C4-2B (cell line): ENCODE measurements at regions not wholly inside any gene's neighbourhood (a gene's known extent, or its start where the extent isn't known, plus 50 kb on each side); places are given as distances from the start of the nearest gene placed in this dataset.

ENCODE experiments used
- ZFX ChIP-seq: fragments of 450-650 bp; IDR thresholded peaks from 2 replicates; pipeline ENCODE4 v1.6.1; 2017
- TF ChIP-seq, protein P1 (sequence below): fragments of 450-650 bp; conservative IDR thresholded peaks from 2 replicates; pipeline ENCODE4 v1.5.1; 2017; ENCODE audit warnings: mild to moderate bottlenecking

DNA sequence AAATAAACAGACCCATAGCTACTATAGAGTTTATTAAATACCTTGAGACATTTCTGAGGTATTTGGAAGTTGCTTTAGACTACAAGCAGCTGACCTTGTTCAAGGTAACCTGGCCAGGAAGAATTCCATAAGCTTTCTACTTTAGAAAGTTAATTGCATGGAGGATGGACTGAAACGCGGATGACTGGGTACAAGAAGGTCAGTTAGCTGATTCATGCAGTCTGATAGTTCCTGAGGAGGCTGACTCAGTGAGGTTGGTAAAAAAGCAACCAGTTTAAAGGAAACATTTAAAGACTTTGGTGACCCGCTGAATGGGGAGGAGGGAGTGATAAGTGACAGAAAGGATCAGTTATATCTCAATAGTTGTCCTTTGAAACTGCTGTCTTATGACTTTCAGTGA is 670.1 kb upstream of the CDH9 start:
- TF ChIP-seq, protein P1, sequence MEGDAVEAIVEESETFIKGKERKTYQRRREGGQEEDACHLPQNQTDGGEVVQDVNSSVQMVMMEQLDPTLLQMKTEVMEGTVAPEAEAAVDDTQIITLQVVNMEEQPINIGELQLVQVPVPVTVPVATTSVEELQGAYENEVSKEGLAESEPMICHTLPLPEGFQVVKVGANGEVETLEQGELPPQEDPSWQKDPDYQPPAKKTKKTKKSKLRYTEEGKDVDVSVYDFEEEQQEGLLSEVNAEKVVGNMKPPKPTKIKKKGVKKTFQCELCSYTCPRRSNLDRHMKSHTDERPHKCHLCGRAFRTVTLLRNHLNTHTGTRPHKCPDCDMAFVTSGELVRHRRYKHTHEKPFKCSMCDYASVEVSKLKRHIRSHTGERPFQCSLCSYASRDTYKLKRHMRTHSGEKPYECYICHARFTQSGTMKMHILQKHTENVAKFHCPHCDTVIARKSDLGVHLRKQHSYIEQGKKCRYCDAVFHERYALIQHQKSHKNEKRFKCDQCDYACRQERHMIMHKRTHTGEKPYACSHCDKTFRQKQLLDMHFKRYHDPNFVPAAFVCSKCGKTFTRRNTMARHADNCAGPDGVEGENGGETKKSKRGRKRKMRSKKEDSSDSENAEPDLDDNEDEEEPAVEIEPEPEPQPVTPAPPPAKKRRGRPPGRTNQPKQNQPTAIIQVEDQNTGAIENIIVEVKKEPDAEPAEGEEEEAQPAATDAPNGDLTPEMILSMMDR = no peak
- no peak for TF ChIP-seq ZFX
